ENCODE measurements at regions not wholly inside any gene's neighbourhood (a gene's known extent, or its start where the extent isn't known, plus 50 kb on each side); places are given as distances from the start of the nearest gene placed in this dataset.

DNA sequence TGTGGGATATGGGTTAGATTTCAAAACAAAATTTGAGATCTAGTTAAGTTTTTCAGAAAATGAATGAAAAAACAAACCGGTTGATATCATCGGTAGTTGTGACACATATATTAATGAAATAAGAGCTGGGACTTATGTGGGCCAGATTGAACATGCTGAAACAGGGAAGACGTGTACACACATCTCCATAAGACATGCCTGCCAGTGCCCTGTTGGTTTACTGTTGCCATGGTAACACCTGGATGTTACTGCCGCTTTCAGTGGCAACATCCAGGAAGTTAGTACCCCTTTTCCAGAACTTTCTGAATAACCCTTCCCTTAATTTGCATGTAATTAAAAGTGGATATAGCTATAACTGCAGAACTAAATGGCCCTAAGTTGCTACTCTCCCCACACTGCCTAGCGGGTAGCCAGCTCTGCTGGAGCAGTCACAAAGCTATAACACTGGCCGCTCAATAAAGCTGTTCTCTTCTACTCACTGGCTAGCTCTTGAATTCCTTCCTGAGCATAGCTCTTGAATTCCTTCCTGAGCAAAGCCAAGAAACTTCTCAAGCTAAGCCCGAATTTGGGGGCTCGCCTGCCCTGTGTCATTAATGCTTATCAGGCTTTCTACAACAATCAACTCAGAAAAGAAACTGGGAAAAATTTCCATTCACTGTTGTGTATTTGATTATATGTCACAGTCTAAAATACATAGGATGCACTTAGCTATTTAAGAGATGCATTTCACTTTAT is 776.3 kb upstream of the CDH7 start:
- no peak overlapping the region for H3K4me3 Mint-ChIP-seq (ENCODE audit: low read depth, unreplicated experiment)
- H3K36me3 Mint-ChIP-seq (ENCODE audit: insufficient read depth, unreplicated experiment) = no peaks in the 10 kb centered on the region
- BruUV-seq (replicated peaks) = no TSS peak

DNA sequence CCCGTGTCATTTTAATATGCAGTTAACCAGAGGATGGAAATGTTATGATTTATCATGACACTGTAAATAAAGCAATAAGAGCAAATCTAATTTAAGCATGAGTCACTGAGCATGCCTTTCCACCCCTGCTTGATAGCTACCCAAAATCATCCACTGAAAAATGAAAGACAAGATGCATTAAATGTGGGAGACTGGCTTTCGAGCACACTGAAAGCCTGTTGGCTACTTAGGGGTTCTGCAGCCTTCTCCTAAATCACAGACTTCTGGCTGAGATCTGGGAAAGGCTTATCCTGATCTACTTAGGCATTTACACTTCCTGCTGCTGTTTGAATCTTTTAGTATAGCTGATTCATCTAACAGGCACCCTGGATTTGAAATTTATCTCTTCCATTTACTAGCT is 778.3 kb upstream of the CDH7 start:
- Mint-ChIP-seq H3K36me3 (ENCODE audit: insufficient read depth, unreplicated experiment) (no peaks in the 10 kb centered on the region), H3K4me1 (ENCODE audit: low read depth, unreplicated experiment) (no peaks in the 10 kb centered on the region), H3K4me3 (ENCODE audit: low read depth, unreplicated experiment) (no peak overlapping the region), H3K27ac (ENCODE audit: unreplicated experiment) (no peak overlapping the region), H3K9me3 (ENCODE audit: low read depth, unreplicated experiment) (no peaks in the 10 kb centered on the region), H3K27me3 (ENCODE audit: unreplicated experiment) (no peaks in the 10 kb centered on the region)
- no peak for DNase-seq
- no peak for TF ChIP-seq CTCF (IDR thresholded peaks at IDR 0.05; ENCODE audit: unreplicated experiment)
- CTCF ChIA-PET = interaction anchor here (0.6 to 0.7 kb wide), 2 partner anchors 21 to 152 kb away, joined by 3 read pairs; no protein-coding TSS in a partner anchor
- intact Hi-C loops (cut with micrococcal nuclease; ENCODE audit: unreplicated experiment) = no loop called here
- BruUV-seq (replicated peaks) = no TSS peak

More for the DNA sequence above, 776.3 kb upstream of the CDH7 start:
- CTCF ChIA-PET = no interaction called here
- Mint-ChIP-seq H3K27me3 (ENCODE audit: unreplicated experiment) (no peaks in the 10 kb centered on the region), H3K27ac (ENCODE audit: unreplicated experiment) (no peak overlapping the region), H3K9me3 (ENCODE audit: low read depth, unreplicated experiment) (no peaks in the 10 kb centered on the region), H3K4me1 (ENCODE audit: low read depth, unreplicated experiment) (no peaks in the 10 kb centered on the region)
- DNase-seq = no peak
- intact Hi-C loops (cut with micrococcal nuclease; ENCODE audit: unreplicated experiment) = no loop called here
- TF ChIP-seq CTCF (IDR thresholded peaks at IDR 0.05; ENCODE audit: unreplicated experiment) = no peak

DNA sequence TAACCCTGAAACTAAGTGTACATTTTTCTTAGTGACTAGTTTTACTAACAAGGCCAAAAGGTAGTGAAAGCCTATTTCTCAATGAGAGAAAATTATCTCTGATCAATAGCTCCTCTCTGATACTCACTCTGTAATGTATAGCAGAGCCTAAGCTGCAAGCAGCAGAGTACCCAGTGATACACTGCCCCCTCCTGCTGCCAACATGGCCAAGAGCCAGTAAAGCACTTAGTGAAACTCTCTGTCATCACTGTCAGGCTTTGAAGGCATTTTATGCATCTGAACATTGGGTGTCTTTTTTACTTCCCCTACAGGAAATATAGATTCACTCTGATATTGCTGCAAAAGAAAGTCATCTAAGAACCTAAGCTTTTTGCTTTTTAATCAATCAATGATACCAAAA is 784.1 kb upstream of the CDH7 start:
- H3K27ac Mint-ChIP-seq (ENCODE audit: unreplicated experiment) = no peak overlapping the region
- BruUV-seq (replicated peaks) = no TSS peak
- no peaks in the 10 kb centered on the region for H3K36me3 Mint-ChIP-seq (ENCODE audit: insufficient read depth, unreplicated experiment)
- no peaks in the 10 kb centered on the region for H3K27me3 Mint-ChIP-seq (ENCODE audit: unreplicated experiment)
- no peak for TF ChIP-seq CTCF (IDR thresholded peaks at IDR 0.05; ENCODE audit: unreplicated experiment)
- no peak overlapping the region for H3K4me3 Mint-ChIP-seq (ENCODE audit: low read depth, unreplicated experiment)
- intact Hi-C loops (cut with micrococcal nuclease; ENCODE audit: unreplicated experiment) = no loop called here
- DNase-seq = peak; percentile 24
- CTCF ChIA-PET = no interaction called here
- H3K9me3 Mint-ChIP-seq (ENCODE audit: low read depth, unreplicated experiment) = no peaks in the 10 kb centered on the region
- no peaks in the 10 kb centered on the region for H3K4me1 Mint-ChIP-seq (ENCODE audit: low read depth, unreplicated experiment)

DNA sequence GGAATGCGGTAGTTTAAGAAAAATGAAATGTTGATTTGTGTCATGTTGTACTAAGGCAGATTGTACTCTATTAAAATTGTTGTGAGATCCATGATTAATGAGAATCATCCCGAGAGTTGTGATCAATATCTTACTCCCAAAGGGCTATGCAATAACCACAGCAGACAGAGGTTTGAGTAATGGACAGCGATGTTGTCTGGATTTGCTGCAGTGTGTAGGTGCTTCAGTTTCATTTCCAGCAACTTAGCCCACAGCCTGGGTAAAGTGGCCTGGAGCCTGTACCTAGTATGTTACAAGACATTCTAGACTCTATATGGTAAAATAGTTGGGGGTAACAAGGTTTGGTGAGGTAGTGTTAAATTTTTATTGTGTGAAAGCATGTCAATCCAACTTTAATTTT is 794.3 kb upstream of the CDH7 start:
- intact Hi-C loops (cut with micrococcal nuclease; ENCODE audit: unreplicated experiment) = no loop called here
- H3K4me3 Mint-ChIP-seq (ENCODE audit: low read depth, unreplicated experiment) = no peak overlapping the region
- no peaks in the 10 kb centered on the region for H3K9me3 Mint-ChIP-seq (ENCODE audit: low read depth, unreplicated experiment)
- no peak overlapping the region for H3K27ac Mint-ChIP-seq (ENCODE audit: unreplicated experiment)
- no peaks in the 10 kb centered on the region for H3K36me3 Mint-ChIP-seq (ENCODE audit: insufficient read depth, unreplicated experiment)
- CTCF ChIA-PET = no interaction called here
- no peak for TF ChIP-seq CTCF (IDR thresholded peaks at IDR 0.05; ENCODE audit: unreplicated experiment)
- H3K27me3 Mint-ChIP-seq (ENCODE audit: unreplicated experiment) = no peaks in the 10 kb centered on the region
- no peak for DNase-seq
- no TSS peak for BruUV-seq (replicated peaks)
- no peaks in the 10 kb centered on the region for H3K4me1 Mint-ChIP-seq (ENCODE audit: low read depth, unreplicated experiment)
